Kidney capillary endothelial cell (primary cell): ENCODE measurements at regions not wholly inside any gene's neighbourhood (a gene's known extent, or its start where the extent isn't known, plus 50 kb on each side); places are given as distances from the start of the nearest gene placed in this dataset.

Source experiments
- DNase-seq: peaks from one replicate; pipeline ENCODE4 v3.0.0-alpha.2; 2018; ENCODE audit warnings: low spot score

- peak; percentile 17 for DNase-seq
These were observed 84.2 kb upstream of the IER5L start for GRCh38 chr9:129262261-129262660.

DNA sequence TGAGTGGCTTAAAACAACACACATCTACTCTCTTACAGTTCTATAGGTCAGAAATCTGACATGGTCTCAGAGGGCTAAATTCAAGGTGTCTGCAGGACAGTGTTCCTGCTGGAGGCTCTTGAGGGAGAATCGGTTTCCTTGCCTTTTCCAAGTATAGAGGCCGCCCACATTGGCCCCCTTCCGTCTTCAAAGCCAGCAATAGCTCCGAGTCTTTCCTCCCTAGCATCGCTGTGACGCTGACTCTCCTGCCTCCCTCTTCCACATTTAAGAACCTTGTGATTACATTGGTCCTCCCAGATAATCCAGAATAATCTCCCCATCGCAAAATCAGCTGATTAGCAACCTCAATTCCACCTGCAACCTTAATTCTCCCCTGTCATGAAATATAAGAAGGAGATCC, 81.3 kb upstream of the IER5L start:
- DNase-seq: no peak

- no peak for DNase-seq
These were observed 80.8 kb upstream of the IER5L start for GRCh38 chr9:129258823-129259301.

DNA sequence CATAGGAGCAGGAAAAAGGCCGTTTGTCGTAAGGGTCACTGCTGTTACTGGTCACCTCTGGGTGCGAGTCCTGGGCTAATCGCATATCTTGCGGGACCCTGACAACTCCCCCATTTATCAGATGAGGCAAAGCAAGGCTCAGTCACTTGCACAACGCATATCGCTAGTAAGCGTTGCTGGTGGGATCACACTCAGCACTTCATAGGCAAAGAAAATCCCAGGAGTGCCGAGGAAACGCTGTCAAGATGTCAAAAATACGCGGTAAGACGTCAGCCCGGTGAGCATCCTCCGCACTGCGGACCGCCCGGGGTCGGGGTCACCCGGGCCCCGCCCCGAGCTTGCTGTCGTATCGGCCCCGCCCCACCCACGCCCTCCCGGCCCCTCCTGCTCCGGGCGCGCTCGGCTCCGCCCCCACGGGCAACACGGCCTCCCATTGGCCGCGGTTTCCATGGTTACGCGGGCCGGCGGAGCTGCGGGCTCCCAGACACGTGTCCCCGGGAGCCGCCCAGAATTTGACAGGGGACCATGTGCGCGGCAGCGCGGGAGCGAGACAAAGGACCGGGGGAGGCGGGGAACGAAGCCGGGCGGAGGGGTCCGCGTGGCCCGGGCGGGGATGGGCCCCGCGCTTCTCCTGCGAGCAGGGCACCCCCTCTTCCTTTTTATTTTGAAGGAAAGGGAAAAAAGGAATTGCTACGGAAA, 80.2 kb upstream of the IER5L start:
- peak; percentile 82 for DNase-seq

DNA sequence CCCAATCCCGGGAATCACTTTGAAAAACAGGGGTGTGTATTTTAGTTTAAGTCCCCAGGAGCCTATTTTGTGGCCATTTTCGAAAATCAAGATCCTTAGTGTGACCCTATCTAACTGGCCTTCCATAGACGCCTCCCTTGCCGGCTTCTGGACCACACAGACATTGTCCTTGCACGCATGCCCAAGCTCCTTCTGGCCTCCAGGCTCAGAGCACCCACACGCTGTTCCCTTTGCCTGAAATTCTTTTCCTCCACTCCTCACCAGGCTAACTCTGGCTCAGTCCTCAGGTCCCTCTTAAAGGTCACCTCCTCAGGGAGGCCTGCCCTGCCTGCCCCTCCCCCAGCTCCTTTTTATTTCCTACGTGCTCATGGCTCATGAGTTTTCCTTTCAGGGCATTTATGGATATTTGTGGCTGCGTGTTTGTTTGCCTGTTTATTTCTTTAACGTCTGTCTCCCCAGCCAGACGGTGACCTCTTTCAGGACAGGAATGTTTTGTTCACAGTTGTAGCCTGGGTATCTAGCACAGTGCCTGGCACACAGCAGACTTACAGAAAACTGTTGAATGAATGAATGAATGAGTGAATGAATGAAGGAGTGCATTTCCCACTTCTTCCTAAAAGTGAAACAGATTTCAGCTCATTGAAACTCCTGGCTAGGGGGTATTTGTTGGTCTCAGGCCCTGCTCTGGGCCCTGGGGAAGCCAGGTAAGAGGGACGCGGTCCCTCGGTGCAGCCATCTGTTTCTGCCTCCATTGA, 79.1 kb upstream of the IER5L start:
- no peak for DNase-seq

DNA sequence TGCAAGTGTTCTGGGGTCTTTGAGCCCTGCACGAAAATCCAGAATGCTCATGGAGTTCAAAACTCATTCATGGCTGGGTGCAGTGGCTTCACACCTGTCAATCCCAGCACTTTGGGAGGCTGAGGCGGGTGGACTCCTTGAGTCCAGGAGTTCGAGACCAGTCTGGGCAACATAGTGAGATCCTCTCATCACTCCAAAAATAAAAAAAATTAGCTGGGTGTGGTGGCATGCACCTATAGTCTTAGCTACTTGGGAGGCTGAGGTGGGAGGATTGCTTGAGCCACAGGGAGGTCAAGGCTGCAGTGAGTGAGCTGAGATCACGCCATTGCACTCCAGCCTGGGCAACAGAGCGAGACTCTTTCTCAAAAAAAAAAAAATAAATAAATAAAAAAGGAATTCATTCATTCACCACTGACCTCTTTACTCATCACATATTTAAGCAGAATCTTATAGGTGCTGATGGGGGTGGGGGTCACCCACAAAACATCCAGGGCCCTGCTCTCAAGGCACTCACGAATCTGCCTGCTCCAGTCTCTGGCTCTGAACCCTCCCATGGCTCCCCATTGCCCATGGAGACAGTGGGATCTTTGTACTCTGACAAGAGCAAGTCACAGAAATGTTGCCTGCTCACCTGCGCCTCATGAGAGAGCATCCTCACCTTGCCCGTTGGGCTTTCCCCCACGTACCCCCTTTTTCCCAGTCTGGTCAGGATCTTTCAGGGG, 76.7 kb upstream of the IER5L start:
- DNase-seq: no peak

DNA sequence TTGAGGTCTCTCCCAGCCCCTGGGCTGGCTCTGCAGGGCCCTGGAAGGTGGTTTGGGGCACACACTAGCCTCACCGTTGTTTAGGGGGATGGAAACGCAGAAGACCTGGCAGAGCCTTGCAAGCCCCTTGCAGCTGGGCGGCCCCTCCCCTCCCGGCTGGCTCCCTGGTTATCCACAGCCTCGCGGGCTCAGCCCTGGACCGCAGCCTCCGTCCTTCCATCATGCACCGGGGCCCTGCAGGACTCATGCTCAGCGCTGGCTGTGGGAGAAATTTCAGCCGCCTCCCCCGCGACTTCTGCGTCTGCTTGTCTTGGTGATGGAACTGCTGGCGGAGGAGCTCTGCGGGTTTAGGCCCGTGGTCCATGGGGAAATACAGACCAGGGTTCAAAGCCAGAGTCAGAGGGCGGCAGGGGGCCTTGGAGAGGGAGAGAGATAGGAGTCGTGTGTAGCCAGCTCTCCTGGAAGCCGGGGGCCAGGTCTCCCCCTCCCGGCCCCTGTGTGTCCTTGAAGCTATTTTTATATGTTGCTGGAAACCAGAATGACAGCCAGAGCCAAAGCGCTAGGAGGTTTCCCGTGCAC, 75.8 kb upstream of the IER5L start:
- no peak for DNase-seq

DNA sequence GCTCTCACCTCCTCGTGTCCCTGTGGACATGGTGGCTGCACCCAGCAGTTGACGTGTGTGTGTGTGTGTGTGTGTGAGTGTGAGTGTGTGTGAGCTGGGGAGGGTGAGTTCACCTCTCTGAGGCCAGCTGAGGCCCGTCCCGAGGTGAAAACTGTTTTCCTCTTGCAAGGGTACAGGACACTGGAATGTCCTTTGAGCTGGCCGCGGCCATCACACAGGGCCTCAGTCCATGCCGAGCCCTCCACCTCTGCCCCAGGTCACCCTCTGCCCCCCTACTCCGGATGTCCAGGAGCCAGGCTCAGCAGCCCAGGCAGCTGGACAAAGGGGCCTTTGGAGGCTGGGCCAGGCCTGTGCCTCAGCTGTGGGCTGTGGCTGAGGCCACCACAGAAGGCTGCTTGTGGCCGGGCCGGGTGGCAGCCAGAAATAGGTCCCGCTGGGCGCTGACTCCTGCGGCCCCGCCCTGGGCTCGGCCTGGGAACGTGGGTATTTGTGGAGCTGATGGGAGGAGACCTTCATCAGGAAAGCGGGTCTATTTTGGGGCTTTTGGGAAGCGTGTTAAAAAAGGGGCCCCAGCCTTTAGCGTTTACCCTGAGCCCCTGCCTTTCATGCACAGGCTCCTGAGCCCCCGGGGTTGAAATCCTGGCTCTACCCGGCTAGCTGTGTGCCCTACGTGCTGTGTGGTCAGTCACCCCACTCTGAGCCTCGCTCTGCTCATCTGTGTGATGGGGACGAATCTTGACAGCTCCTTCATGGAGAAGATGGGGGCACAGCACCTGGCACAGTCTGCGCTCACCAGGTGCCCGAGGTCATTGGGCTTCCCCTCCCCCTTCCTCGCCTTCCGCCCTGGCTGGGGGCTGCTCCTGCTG, 75.1 kb upstream of the IER5L start:
- no peak for DNase-seq

DNA sequence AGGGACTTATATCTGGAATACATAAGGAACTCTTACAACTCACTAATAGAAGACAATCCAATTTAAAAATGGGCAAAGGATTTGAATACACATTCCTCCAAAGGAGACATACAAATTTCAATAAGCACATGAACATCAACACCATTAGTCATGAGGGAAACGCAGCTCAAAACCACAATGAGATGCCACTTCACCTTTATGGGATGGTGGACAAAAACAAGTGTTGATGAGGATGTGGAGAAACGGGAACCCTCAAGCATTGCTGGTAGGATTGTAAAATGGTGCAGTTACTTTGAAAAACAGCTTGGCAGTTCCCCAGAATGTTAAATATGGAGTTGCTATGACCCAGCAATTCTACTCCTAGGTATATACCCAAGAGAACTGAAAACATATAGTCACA, 72.7 kb upstream of the IER5L start:
- DNase-seq: no peak

GRCh38 chr9:129247285-129248153, 69.5 kb upstream of the IER5L start:
- DNase-seq: no peak

DNA sequence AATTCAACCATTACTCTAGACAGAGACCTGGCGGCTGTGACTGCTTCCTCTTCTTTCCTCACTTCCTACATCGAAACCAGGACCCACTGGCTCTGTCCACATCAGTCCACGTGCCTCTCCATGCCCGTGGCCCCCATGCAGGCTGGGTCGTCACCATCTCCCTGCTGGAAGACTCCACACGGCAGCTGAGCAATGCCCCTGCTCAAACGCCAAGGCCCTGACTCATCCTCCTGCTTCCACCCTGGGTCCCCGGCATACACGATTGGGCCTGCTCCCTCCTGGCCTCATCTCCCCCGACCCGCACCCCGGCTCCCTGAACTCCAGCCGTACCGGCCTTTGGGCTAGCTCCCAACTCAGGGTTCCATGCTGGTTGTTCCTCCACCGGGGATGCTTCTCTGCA, 67.2 kb upstream of the IER5L start:
- no peak for DNase-seq

DNA sequence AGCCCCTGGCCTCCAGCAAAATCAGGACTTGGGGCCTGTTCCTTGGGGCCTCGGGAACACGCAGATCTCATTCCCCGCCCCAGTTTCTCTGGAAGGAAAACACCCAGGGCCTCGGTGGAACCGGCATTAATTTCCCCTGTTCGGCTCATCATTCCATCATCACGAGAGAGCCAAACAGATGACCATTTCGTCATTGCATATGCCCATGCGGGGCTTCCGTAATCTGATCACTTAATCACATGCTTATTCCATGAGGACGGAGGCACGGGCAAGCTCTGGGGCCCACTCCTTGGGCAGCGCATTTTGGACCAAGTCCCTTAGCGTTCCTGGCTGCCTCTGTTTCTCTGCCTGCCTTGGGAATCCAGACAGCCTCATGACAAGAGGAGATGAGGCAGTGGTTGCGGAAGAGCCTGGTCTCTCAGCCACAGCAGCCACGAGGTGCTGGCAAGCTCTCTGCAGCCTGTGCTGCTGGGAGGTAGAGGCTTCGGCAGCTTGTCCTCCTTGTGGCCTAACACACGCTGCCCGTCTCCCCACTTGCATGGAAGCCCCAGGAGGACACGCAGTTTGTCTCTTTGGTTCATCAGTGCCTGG, 65.0 kb upstream of the IER5L start:
- no peak for DNase-seq

GRCh38 chr9:129242191-129242941, 64.3 kb upstream of the IER5L start:
- DNase-seq: no peak

GRCh38 chr9:129241725-129242124, 63.7 kb upstream of the IER5L start:
- DNase-seq: no peak

- no peak for DNase-seq
These were observed 62.6 kb upstream of the IER5L start for GRCh38 chr9:129240581-129241211.

DNA sequence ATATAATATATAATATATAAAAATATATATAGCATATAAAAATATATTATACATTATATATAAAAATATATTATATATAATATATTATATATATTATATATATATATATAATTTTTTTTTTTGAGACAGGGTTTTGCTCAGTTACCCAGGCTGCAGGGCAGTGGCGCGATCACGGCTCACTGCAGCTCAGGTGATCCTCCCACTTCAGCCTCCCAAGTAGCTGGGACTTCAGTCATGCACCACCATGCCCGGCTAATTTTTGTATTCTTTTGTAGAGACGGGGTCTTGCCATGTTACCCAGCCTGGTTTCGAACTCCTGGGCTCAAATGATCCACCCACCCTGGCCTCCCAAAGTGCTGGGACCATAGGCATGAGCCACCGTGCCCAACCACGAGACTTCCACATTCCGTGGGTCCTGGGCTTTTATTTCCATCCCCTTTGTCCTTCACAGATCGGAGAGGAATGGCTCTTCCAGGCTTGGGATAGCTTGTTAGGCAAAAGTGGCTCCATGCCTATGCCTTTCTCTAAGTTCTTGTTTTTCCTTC, 62.0 kb upstream of the IER5L start:
- no peak for DNase-seq

DNA sequence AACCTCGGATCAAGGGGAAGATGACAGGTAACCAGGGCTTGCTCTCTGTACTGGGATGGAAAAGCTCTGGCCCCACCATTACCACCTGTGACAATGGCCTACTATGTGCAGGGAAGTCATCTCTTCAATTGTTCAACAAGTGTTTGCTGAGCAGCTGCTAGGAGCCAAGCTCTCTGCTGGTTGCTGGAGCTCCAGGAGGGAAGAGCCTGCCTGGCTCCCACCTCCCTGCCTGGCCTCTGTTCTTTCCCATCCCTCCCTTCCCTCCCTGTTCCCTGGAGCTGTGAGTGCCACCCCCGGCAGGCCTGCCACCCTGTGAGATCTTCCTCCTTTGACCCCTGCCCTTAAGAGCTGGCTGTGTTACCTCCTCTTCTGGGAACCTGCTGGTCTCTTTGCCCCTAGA, 59.7 kb upstream of the IER5L start:
- DNase-seq: no peak

DNA sequence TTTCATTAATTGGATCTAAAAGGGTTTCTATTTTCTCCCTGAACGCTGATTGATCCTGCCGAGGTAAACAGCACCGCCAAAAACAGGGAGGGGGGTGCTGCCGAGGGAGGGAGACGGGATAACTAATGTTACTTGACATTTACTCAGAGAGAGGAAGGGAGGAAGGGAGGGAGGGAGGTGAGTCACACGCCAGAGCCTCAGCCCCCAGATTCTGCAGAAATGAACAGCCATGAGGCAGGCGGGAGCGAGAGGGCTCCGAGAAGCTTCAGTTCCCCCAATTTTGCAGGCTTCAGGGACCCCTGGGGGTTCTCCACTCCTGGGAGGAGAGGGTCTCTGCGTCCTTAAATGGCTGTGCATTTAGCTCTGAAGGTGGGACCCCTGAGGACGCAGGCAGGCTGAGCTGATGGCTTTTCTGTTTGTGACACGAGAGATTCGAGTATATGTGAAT, 59.1 kb upstream of the IER5L start:
- no peak for DNase-seq
